Nephron progenitor cell (in vitro differentiated cells): ENCODE measurements at regions not wholly inside any gene's neighbourhood (a gene's known extent, or its start where the extent isn't known, plus 50 kb on each side); places are given as distances from the start of the nearest gene placed in this dataset.
A peak's percentile ranks its signal among the peaks of the same experiment; 100 is the strongest.

Experiments used
- DNase-seq: peaks from one replicate; pipeline ENCODE4 v3.0.0; 2021
- H3K27ac Mint-ChIP-seq: 2 replicates; pipeline ENCODE4 v1.8.0; 2021; ENCODE audit warnings: mild to moderate bottlenecking, moderate library complexity, mixed read lengths
- H3K27me3 Mint-ChIP-seq: 2 replicates; pipeline ENCODE4 v1.8.0; 2021; ENCODE audit warnings: mild to moderate bottlenecking, low read depth, mixed read lengths; ENCODE audit not compliant: poor library complexity
- H3K36me3 Mint-ChIP-seq: 2 replicates; pipeline ENCODE4 v1.8.0; 2021; ENCODE audit warnings: low read depth, mixed read lengths
- H3K4me1 Mint-ChIP-seq: 2 replicates; pipeline ENCODE4 v1.8.0; 2021; ENCODE audit warnings: mixed read lengths
- H3K4me3 Mint-ChIP-seq: 2 replicates; pipeline ENCODE4 v1.8.0; 2021; ENCODE audit warnings: mild to moderate bottlenecking, moderate library complexity, mixed read lengths
- H3K9me3 Mint-ChIP-seq: 2 replicates; pipeline ENCODE4 v1.8.0; 2021; ENCODE audit warnings: mild to moderate bottlenecking, moderate library complexity, mixed read lengths
- CTCF ChIP-seq: fragments of 200-600 bp; sonication (generic); IDR thresholded peaks from 2 replicates; pipeline ENCODE4 v1.5.0; 2021; ENCODE audit warnings: antibody characterized with exemption

- Mint-ChIP-seq H3K4me3 (no peak overlapping the region), H3K4me1 (peaks cover 56% of the 10 kb centered on the region), H3K27me3 (no peaks in the 10 kb centered on the region), H3K27ac (peak overlapping the region; percentile 19), H3K36me3 (peaks cover 40% of the 10 kb centered on the region), H3K9me3 (peaks cover 37% of the 10 kb centered on the region)
- no peak for DNase-seq
- no peak for TF ChIP-seq CTCF
These were observed 696.9 kb downstream of the KCNJ2 start for GRCh38 chr17:70865993-70866804.

DNA sequence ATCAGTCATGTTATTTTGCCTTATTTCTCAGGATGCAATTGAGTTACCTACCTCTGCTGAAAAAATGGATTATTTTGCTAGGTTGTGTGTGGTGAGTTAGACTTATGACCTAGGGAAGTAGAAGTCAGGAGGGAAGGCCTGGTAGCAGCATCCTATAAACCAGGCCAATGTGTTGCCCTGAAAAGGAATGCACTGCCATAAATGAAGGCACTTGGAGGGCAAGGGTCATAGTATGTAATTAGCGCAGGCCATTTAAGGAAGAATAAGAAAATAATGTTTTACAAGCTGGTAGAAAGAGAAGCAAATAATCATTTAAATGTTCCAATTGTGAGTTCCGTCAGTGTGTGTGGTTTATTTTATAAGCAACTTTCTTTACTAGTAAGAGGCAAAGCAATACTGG is 698.8 kb downstream of the KCNJ2 start:
- H3K9me3 Mint-ChIP-seq: peaks cover 24% of the 10 kb centered on the region
- DNase-seq: no peak
- H3K27me3 Mint-ChIP-seq: no peaks in the 10 kb centered on the region
- peak overlapping the region; percentile 8 for H3K4me3 Mint-ChIP-seq
- peak overlapping the region; percentile 77 for H3K27ac Mint-ChIP-seq
- H3K4me1 Mint-ChIP-seq: peaks cover 75% of the 10 kb centered on the region
- peaks cover 27% of the 10 kb centered on the region for H3K36me3 Mint-ChIP-seq
- no peak for TF ChIP-seq CTCF

DNA sequence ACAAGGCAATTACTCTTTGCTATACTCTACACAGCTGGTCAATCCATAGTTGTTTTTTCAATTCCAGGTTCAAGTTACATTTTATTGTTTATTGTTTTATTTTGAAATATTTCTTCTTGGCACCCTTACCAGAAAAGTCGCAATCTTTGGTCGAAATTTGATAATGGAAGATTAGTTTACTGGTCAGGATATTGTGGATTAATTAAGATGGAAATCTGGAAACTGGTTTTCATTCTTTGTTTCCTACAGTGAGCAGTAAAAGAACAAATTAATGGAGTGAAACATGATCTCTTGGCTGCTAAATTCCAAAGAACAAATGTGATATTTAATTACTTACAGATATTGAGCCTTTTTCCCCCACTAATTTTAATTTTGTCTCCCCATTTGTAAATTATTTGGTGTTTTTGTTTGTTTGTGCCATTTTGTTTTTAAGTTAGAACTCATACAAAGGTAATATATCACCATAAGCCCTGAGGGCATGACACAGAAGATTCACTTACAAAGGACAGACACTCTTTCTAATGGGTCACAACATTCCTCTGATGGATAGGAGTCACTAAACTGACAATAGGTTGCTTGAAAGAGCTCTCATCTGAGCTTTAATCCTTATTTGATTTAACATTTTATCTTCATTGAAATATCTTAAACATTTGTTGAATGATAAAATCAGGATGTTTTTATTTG is 700.2 kb downstream of the KCNJ2 start:
- no peak for TF ChIP-seq CTCF
- H3K27ac Mint-ChIP-seq: peak overlapping the region; percentile 46
- no peaks in the 10 kb centered on the region for H3K27me3 Mint-ChIP-seq
- H3K9me3 Mint-ChIP-seq: peaks cover 11% of the 10 kb centered on the region
- H3K4me3 Mint-ChIP-seq: peak overlapping the region; percentile 10
- peaks cover 13% of the 10 kb centered on the region for H3K36me3 Mint-ChIP-seq
- H3K4me1 Mint-ChIP-seq: peaks cover 70% of the 10 kb centered on the region
- no peak for DNase-seq

- Mint-ChIP-seq H3K27me3 (no peaks in the 10 kb centered on the region), H3K4me3 (no peak overlapping the region), H3K27ac (peak overlapping the region; percentile 21), H3K36me3 (peaks cover 6% of the 10 kb centered on the region), H3K9me3 (peaks cover 5% of the 10 kb centered on the region), H3K4me1 (peaks cover 58% of the 10 kb centered on the region)
- DNase-seq: no peak
- no peak for TF ChIP-seq CTCF
These were observed 702.0 kb downstream of the KCNJ2 start for GRCh38 chr17:70871180-70871818.

DNA sequence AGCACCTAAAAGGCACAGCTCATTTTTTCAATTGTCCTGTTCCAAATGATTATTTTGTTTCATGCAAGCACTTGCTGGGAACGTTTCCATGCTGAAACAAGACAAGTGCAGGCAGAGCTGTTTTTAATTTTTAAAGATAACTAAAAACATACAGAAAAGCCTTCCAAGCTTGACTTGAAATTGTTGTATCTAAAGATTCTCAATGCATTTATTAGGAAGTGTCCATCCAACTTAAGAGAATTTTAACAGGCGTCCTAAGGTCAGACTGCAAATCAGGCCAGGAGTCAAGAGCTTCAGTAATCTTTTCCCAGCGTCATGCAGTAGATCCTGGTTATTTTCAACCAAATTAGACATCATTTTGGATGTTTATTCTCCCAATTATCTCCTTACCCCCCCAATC is 702.8 kb downstream of the KCNJ2 start:
- no peak for TF ChIP-seq CTCF
- DNase-seq: no peak
- H3K27ac Mint-ChIP-seq: peak overlapping the region; percentile 57
- H3K4me3 Mint-ChIP-seq: no peak overlapping the region
- peaks cover 6% of the 10 kb centered on the region for H3K36me3 Mint-ChIP-seq
- peaks cover 52% of the 10 kb centered on the region for H3K4me1 Mint-ChIP-seq
- H3K9me3 Mint-ChIP-seq: peaks cover 5% of the 10 kb centered on the region
- H3K27me3 Mint-ChIP-seq: no peaks in the 10 kb centered on the region
